ENCODE measurements at regions not wholly inside any gene's neighbourhood (a gene's known extent, or its start where the extent isn't known, plus 50 kb on each side); places are given as distances from the start of the nearest gene placed in this dataset.
"Not testable (repeated sequence)": the region's sequence is repeated elsewhere in the genome, so short reads cannot be mapped to it uniquely, and the experiment has no call there.

GRCh38 chr16:16884451-16884850 lies 505.5 kb downstream of the NPIPA7 start:
- DNase-seq = no peak

DNA sequence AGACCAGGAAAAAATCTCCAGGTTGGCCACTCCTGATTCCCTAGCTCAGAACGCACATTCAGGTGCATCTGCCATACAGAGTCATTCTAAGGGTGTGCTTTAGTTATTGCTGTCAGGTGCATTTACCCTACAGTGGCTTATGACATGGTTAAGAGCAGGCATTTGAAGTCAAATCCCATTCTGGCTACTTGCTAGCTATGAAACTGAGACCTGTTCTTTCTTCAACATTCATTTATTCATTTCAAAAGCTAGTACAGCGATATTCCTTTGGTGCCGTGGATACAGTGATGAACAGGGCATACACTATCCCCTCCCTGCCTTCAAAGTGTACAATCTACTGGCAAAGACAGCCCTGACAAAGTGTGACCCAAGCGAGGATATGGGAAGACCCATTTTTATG lies 508.3 kb downstream of the NPIPA7 start:
- no peak for DNase-seq

DNA sequence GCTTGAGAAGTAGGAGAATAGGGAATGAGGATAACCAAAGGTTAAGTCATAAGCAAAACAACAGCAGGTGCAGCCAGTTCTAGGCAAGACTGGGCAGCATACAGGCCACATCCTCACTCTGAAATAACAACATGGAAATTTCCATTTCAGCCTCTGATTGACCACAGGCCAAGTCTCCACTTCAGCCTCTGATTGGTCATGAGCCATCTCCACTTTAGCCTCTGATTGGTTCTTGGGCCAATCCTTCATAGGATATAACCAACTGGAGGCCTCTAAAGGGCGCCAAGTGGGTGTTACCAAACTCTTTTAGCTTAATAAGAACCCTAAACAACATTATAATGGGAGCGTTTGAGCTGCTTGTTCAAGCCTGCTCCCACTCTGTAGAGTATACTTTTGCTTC lies 512.0 kb downstream of the NPIPA7 start:
- no peak for DNase-seq

- DNase-seq = no peak
Measured at GRCh38 chr16:16904601-16905000, 525.7 kb downstream of the NPIPA7 start.

GRCh38 chr16:16905850-16906249 lies 526.9 kb downstream of the NPIPA7 start:
- no peak for DNase-seq

DNA sequence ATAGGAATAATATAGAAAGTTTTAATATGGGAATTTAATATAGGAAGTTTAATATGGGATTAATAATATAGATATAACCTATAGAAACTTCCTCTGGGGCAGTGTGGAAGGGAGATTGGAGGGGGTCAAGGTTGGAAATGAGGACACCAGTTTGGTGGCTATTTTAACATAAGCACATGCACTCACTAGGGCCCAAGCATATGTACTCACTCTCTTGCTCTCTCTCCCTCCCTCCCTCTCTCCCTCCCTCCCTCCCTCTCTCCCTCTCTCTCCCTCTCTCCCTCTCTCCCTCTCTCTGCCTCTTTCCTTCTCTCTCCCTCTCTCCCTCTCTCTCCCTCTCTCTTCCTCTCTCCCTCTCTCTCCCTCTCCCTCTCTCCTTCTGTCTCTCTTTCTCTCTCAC lies 528.1 kb downstream of the NPIPA7 start:
- DNase-seq = no peak

DNA sequence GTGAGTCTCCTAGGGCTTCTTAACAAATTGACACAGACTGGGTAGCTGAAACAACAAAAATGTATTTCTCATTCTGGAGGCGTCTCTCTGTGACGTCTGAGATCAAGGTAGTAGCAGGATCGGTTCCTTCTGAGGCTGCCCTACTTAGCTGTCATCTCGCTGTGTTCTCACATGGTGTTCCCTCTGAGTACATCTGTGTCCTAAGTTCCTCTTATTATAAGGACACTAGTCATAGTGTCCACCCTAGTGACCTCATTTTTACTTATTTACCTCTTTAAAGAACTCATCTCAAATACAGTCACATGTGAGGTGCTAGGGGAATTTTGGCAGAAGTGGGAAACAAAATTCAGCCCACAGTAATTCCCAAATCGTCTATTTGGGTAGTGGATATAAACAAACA lies 529.1 kb downstream of the NPIPA7 start:
- no peak for DNase-seq

DNA sequence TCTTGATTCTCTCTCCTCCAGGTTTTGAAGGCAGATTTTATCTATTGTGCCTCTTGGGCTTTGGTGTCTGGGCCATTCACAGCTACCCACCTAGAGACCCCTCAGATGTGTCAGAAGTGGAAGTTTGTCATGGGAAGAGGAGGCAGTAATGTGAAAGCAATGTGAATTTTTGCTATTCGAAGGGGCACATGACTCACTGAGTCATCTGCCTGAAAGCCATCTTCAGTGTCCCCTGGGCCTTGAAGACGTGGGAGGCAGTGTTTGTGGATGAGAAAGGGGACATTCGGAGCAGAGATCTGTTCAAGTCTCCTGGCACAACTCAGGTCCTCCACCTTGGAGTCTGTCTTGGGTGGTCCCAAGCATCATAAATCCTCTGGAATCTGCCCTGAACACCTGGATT lies 530.2 kb downstream of the NPIPA7 start:
- DNase-seq = no peak

- peak; percentile 22 for DNase-seq
Measured at GRCh38 chr16:16910666-16911065, 531.7 kb downstream of the NPIPA7 start.

DNA sequence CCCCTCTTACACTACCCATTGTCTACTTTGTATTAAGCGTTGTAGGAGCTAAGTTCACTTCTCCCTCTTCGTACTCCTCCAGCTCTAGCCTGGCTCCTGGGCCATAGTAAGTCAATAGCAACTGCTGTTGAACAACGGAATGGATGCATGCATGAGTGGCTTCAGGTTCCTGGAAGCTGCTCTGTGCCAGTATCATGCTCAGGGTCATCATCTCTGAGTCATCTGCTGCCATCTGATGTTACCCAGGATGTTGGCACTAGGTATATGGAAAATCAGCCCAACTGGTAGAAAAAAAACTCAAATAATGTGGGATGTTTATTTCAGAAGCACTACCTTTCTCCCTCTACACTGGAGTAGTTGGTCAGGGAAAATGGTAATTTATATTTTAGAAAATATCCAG lies 536.8 kb downstream of the NPIPA7 start:
- no peak for DNase-seq

DNA sequence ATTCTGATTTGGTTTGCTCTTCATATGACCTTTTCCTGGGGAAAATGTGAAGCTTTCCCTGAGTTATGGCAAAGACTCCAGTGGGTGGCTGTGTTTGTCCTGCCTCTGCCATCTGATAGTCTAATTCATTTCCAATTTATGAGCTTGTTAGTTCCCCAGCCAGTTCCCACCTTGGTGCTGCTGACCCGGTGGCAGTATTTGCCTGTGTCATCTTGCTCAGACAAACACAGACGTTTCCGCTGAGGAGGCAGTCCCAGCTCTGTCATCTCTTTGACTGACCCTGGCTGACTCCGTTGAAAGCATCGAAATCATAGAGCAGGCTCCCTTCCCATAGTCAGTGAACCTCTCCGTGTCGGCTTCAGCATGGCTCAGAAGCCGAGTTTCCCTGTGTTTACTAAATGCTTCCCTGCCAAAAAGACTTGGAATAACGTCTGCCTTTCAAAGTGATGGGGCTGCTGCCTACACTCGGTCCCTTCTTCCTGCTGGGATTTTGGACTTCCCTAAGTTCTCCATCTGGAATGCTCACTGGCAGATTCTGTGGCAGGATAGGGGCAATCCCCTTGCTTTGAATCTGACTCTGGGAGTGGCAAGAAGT lies 538.3 kb downstream of the NPIPA7 start:
- no peak for DNase-seq

DNA sequence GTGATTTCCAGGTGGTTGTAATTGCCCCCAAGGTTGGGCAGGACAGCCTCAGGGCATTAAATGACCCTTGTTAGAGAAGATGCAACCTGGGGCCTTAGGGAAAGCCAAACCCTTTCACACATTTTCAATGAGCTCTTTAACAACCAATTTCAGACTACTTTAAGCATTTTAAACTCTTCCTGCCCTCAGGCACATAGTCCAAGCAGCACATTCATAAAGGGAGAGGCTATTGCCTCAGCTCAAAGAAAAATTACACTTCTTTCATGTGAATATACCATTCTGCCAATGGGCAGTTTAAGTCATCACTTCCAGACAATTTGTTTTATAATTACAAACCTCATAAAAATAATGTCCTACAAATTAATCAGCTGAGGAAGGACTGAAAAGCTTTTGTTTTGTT lies 544.5 kb downstream of the NPIPA7 start:
- no peak for DNase-seq

DNA sequence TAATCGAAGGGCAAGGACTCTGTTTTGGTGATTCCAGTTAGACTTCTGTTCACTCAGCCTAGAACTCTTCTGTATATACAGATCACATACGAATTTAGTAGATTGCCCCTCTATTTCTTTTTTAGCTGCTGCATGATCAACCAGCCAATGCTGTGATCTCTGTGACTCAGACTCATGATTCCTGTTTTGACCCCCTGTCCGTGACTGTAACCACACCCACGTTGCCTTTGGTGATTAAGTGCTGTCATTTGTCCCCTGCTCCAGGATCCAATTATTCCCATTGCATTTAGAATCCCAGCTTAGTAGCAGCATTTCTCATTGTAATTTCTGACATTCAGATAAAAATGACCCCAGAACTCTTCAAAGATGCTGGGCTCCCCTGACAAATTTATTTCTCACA lies 545.7 kb downstream of the NPIPA7 start:
- no peak for DNase-seq

GRCh38 chr16:16925432-16925831 lies 545.3 kb downstream of the XYLT1 start:
- no peak for DNase-seq

GRCh38 chr16:16928532-16929109 lies 542.1 kb downstream of the XYLT1 start:
- DNase-seq = no peak

DNA sequence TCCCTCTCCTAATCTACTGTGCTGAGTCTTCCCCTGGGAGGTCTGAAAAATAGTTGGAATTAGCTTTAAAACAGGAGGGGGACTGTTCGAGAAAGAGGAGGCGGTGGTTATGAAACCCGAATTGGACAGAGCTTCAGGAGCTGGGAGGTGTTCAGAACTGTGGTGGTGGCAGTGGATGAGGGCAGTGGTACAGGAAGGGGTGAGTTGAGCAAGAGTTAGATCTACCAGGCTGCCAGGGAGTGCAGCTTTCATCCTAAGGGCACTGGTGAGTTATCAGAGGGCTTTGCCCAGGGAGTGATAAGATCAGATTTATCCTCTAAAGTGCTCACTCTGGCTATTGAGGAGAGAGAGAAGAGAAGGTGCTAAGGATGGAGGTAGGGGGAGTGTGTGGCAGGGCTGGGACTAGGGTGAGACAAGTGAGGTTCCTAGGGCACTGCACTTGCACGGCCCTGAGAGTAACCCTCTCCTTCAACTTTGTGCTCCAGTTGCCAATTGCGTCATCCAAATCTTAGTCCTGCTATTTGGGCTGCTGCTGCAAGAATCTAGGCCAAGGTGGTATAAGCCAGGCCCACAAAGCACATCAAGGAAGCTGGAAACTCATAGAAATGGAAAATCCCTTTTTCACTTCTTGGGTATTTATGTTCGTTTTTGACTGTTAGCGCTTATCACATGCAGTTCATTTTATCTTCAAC lies 540.3 kb downstream of the XYLT1 start:
- no peak for DNase-seq

DNA sequence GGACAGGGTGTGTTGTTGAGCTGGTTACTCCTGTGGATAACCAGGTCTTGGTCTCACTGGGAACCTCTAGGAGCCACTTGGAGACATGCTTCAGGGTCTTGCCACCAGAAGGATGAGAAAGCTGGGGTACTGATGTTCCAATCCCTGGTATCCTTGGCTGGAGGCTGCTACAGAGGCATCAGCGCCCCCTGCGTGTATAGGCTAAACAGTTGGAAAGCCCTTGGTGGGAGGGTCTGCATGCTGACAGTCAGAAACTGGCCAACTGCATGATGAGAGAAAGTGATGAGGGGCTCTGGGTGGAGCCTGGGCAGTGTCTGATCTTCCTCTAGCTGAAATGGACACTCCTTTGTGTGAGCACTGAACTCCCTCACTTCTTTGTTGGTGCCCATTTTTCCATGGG lies 536.9 kb downstream of the XYLT1 start:
- no peak for DNase-seq

- no peak for DNase-seq
Measured at GRCh38 chr16:16934660-16935059, 536.1 kb downstream of the XYLT1 start.

DNA sequence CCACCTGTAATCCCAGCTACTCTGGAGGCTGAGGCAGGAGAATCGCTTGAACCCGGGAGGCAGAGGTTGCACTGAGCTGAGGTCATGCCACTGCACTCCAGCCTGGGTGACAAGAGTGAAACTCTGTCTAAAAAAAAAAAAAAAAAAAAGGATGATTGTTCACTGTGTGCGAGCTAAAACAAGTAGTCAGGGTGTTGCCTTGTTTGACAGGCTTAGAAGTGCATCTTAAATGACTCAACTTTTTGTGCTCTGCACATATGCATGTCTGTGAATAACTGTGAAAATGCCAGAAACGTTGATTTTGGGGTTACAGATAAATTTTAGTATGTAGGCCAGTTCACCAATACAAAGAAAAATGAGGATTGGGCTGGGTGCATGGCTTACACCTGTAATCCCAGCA lies 534.9 kb downstream of the XYLT1 start:
- DNase-seq = not testable (repeated sequence)

DNA sequence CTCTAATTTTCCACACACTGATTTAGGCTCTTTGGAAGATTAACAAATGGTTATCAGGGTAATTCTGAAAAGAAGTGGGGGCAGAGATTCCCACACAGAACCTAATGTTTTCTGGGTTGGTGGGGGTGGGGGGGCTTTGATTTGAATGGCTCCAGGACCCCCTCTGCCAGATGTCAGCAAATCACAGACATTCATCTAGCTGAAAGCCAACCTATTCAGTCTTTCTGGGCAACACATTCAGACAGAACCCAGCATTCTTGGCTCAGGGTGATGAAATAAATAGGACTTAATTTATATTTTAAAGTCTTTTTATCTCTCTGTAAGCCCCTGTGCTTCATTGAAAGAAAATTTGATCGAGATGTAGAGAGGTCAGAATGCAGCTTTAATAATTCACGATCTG lies 533.2 kb downstream of the XYLT1 start:
- no peak for DNase-seq

DNA sequence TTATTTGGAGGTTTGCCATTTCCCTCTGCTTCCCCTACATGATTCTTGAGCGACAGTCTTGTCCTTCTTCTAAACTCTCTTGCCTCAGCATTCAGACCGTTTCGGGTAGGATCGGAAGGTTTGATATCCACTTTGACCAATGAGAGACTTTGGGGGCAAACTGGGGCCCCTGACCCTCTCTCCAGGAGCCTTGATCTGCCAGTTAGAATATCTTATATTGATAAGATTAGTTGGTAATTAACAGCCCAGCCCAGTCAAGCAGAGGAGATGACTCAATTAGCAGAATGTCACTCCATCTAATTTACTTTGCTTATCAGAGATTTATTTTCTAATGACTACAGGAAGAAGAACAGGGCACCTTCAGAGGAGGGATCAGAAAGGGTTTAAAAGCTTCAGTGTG lies 532.8 kb downstream of the XYLT1 start:
- DNase-seq = no peak

DNA sequence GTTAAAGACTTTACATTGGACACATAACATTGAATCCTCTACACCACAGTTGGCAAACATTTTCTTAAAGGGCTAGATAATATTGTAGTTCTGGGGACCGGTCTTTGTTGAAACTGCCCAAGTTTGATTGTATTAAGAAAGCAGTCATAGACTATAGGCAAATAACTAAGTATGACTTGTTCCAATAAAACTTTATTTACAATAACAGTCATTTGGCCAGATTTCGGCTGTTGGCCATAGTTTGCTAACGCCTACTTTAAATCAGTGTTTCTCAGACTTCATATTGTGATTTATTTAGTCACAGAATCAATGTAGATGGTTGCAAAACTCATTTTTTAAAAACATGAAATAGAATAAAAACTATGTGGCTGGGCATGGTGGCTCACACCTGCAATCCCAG lies 531.8 kb downstream of the XYLT1 start:
- no peak for DNase-seq

DNA sequence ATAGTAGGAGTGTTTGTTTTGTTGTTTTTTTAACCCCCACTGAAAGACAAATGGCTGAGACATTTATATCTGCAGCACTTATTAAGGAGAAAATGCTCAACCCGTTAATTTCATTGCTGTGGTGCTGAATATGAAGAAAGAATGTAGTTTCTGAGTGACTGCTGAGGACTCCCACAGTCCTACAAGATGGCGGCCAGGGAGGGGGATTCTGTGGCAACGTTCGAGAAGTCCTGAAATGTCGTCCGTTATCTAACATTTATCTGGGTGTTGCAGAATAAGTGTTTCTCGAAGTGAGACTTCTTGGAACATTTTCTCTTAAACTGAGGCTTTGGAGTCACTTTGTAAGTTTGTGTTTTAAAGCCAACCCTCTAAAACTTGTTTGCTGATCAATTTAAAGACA lies 530.4 kb downstream of the XYLT1 start:
- DNase-seq = no peak

- not testable (repeated sequence) for DNase-seq
Measured at GRCh38 chr16:16942849-16943248, 527.9 kb downstream of the XYLT1 start.

DNA sequence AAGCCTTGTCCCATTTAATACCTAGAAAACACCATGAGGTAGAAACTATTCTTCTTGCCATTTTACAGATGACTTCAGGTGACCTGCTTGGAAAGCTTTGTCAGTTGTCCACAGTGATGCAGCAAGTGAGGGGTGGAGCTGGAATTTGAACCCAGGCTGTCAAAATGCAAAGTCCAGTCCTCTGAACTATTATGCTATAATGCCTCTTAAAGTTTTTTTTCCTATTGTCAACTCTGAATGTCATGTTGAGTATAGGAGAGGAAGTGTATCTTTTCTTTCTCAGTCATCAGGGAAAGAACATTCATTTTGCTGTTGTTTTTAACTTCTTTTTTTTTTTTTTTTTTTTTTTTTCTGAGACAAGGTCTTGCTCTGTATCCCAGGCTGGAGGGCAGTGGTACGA lies 525.6 kb downstream of the XYLT1 start:
- no peak for DNase-seq
